ENCODE measurements at regions not wholly inside any gene's neighbourhood (a gene's known extent, or its start where the extent isn't known, plus 50 kb on each side); places are given as distances from the start of the nearest gene placed in this dataset.

DNA sequence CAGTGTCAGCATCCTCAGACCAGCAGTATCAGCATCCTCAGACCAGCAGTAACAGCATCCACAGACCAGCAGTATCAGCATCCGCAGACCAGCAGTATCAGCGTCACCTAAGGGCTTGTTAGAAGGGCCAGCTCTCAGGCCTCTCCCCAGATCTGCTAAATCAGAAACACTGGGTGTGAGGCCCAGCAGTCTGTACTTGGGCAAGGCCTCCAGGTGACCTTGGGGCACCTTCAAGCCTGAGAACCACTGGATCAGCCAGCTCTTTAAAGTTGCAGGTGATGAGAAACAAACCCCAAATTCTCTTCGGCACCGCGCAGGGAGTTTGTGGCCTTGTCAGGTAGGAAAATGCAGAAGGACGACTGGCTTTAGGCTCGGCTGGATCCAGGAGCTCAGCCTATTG is 290.5 kb upstream of the CDH4 start:
- TF ChIP-seq, protein P1, sequence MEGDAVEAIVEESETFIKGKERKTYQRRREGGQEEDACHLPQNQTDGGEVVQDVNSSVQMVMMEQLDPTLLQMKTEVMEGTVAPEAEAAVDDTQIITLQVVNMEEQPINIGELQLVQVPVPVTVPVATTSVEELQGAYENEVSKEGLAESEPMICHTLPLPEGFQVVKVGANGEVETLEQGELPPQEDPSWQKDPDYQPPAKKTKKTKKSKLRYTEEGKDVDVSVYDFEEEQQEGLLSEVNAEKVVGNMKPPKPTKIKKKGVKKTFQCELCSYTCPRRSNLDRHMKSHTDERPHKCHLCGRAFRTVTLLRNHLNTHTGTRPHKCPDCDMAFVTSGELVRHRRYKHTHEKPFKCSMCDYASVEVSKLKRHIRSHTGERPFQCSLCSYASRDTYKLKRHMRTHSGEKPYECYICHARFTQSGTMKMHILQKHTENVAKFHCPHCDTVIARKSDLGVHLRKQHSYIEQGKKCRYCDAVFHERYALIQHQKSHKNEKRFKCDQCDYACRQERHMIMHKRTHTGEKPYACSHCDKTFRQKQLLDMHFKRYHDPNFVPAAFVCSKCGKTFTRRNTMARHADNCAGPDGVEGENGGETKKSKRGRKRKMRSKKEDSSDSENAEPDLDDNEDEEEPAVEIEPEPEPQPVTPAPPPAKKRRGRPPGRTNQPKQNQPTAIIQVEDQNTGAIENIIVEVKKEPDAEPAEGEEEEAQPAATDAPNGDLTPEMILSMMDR (IDR thresholded peaks at IDR 0.05): no peak
- TF ChIP-seq POLR2A (IDR thresholded peaks at IDR 0.05): no peak

Measured in uterus (tissue), 2 donors.